GM21526 (cell line): ENCODE measurements at regions not wholly inside any gene's neighbourhood (a gene's known extent, or its start where the extent isn't known, plus 50 kb on each side); places are given as distances from the start of the nearest gene placed in this dataset.

Experiments
- ATAC-seq: cut with Tn5 transposase; IDR thresholded peaks from one replicate; pipeline ENCODE4 v1.9.1; 2021; ENCODE audit warnings: moderate library complexity; ENCODE audit not compliant: unreplicated experiment, low FRiP score

GRCh38 chr3:152703245-152703890 is 131.6 kb upstream of the P2RY1 start:
- no peak for ATAC-seq

DNA sequence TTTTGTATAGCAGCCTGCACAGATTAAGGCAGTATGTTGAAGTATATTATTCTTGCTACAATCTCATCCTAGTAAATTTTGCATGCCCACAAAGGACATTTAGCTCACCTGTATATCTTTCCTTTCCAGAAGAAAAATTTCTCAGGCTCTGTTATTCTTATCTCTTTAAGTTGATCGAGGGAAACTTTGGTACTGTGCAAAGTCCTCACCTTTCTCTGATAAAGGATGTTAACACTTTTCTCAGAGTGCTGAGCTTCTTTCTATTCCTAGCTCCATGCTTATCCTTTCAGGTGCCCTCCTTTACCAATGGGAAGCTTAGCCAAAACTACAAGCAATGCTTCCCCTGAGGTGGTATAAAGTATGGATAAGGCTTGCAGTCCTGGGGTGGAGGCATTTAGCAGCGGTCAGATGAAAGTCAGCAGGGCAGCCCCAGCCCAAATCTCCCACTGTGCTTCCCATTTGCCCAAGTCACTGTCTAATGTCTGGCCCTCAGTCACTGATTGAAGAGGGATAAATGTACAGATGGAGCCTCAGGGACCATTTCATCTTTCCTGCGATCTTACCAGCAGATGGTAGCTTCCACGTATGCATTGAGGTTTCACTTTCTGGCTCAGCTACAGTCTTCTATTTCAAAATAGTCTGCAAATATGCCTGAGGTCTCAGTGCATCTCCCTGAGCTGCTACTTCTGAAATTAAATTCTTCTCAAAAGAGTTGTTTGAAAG is 127.8 kb upstream of the P2RY1 start:
- ATAC-seq: no peak

GRCh38 chr3:152709659-152710058 is 125.3 kb upstream of the P2RY1 start:
- no peak for ATAC-seq

DNA sequence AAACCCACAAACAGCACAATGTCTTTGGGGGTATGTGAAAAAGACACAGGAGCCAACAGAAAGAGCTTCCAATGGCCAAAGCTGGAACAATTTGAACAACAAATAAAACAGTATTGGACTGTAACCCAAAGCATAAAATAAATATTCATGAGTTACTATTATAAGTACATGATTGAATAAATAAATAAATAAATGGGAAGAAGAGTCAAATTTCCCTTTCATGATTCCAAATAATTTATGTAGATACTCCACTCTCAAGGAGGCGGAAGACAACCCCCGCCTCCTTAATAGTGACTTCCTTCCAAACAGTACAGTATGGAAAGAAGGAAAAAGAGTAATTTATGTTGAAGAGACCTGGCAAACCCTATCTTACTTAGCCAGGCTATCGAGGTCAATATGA is 124.4 kb upstream of the P2RY1 start:
- no peak for ATAC-seq

DNA sequence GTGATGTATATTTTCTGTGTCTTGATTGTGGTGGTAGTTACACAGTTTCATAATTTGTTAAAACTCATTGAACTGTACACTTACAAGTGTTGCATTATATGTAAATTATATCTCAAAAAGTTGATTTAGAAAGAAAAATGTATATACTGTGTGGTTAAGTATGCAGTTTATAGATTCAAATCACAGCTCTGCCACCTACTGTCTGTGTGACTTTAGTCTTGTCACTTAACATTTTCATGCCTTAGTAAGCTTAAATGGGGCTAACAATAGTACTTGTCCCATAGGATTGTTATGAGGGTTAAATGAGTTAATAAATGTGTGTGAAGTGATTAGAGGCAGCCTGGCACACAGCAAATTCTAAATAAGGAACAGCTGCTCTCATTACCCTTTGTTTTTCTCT is 120.9 kb upstream of the P2RY1 start:
- no peak for ATAC-seq

- no peak for ATAC-seq
Measured at GRCh38 chr3:152714507-152714906, 120.4 kb upstream of the P2RY1 start.

DNA sequence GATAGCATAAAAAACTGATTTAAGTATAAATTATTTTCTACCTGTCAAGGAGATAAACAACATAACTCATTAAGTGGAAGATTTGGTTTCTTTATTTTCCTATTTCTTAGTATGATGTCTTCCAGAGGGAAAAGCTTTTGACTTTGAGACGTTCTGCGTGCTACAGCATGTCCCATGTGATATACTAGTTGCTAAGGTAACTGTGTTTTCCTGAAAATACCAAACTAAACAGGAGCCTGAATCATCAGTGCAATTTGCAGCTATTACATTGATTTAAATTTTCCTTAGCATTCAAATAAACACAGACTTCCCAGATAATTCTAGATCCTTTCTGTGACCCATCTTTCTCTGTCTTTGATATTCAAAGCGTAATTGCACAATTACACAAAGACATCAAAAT is 117.7 kb upstream of the P2RY1 start:
- ATAC-seq: no peak

GRCh38 chr3:152718810-152719209 is 116.1 kb upstream of the P2RY1 start:
- ATAC-seq: no peak

DNA sequence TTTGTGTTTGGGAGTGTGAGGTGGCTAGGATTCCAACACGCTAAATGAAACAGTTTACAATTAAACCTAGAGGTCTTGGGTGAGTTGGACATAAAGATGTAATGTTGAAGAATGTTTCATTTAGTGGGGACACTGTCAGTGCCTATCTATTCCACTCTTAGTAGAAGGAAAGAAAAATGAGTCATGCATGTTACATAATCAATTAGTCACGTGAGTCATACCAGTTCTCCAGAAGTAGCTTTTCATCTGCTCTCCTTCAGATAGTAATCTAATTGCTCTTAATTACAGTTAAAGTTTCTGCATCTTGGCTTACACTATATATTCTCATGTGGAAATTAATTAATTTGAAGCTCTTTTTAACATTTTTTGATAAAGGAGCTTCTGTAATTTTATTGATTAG is 115.7 kb upstream of the P2RY1 start:
- ATAC-seq: no peak

- no peak for ATAC-seq
Measured at GRCh38 chr3:152720951-152721718, 113.8 kb upstream of the P2RY1 start.

DNA sequence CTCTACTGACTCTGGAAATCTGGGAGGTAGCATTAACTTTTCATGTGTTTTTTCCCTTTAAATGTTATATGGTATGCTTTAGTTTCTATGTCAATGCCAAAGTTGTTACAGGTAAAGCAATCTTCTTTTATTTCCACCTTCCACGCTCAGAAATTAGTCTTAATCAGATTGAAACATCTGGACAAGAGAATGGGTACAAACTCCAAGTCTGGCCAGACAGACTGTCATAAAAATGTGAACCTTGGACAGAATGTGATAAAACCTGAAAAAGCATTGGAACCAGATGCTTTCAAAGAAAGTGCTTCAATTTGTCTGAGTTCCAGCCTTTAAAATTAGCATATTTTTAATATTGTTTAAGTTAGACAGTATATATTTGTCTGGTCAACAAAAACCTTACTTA is 110.7 kb upstream of the P2RY1 start:
- ATAC-seq: no peak

- ATAC-seq: no peak
Measured at GRCh38 chr3:152728231-152728980, 106.5 kb upstream of the P2RY1 start.

- ATAC-seq: no peak
Measured at GRCh38 chr3:152729906-152730305, 105.0 kb upstream of the P2RY1 start.

GRCh38 chr3:152731511-152731910 is 103.4 kb upstream of the P2RY1 start:
- no peak for ATAC-seq

DNA sequence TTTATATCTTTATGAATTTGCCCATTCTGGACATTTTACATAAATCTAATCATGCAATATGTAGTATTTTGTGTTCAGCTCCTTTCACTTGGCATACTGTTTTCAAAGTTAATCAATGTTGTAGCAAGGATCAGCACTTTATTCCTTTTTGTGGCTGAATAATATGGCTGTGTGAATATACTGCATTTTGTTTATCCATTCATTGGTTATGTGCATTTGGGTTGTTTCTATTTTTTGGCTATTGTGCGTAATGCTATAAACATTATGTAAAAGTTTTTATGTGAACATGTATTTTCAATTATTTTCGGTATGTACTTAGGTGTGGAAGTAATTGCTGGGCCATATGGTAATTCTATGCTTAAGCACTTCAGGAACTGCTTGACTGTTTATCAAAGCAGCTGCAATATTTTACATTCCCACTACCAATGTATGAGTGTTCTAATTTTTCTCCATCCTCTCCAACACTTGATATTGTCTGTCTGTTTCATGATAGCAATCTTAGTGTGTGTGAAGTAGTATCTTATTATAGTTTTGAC is 101.3 kb upstream of the P2RY1 start:
- ATAC-seq: no peak

DNA sequence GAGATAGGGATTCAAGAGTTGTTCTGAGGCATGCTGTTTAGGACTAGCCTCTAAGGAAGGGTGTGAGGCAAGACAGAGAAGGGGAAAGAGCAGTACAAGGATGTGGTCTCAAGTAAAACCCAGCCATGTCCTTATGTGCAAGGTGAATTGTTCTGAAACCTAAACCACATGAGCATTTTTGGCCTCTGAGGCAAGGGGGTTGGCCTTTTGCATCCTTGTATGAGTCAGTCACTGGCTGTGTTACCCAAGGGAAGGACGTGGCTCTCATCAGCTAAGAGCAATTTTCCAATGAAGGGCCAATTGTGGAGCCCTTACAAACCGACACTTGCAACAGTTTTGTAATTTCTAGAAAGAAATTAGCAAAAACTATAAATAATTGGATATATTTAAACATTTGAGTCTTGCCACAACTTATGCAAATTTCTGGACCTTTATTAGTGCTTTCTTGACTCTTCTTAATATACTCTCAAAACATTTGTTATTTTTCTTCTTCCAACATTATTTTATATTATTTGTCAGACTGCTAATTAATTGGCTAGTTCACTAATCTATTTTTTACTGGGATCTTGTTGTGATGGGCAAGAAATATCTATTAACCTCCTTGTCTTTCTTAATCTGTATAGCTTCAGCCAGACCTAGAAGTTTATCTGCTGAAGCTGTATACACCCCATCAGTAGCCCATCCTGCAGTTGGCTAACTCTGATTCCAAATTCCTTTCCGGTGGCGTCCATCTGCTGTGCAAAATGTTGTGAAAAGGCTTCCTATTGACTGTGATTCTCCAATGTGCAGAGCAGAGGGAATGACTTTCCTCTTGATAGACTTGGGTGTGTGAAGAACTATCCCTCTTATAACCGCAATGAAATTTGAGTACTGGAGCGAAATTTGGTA is 97.7 kb upstream of the P2RY1 start:
- peak; percentile 99 for ATAC-seq

DNA sequence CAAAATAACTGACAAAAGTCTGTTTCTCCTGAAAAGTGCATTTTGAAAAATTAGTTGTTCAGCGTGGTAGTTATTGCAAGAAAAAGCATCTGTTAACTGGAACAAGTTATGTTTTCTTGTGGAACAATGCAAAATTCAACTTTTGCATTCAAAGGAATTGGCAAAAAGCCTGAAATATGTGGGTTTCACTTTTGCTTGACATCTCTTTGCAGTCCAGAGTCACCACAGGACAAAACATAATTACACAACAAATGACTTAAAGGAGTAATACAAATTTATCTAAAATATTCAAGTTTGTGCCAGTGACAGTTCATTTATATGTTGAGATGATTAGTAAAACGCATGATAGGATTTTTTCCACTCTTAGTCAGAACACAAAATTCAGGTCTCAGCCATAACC is 96.3 kb upstream of the P2RY1 start:
- no peak for ATAC-seq

DNA sequence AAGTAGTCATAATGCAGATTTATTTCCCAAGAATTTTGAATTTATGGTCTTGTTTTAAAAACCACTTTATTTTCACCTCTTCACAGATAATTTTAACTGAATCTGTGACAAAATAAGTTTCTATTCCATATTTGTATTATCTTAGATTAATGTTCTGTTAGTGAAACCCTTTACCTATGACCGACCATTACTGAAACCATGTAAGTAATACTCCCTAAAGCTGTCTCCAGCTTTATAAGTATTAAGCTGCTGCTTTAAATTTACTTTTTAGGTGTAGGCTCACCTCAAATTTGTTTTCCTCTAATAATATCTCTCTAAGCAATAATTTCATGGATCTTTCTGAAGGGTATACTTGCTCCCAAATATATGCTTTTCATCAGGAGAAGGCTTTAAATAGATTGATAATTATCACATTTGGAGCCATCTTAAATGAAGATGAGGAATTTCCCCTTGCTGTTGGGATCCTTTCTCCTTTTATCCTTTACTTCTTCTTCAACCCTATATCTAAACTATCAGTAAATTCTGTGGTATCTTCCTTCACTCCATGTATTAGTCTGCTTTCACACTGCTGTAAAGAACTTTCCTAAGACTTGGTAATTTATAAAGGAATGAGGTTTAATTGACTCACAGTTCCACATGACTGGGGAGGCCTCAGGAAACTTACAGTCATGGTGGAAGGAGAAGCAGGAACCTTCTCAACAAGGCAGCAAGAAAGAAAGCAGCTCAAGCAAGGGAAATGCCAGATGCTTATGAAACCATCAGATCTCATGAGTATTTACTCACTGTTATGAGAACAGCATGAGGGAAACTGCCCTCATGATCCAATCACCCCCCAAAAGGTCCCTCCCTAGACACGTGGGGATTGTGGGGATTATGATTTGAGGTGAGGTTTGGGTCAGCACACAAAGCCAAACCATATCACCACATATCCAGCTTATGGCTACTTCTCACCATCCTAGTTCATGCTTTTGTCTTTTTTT is 92.3 kb upstream of the P2RY1 start:
- no peak for ATAC-seq

DNA sequence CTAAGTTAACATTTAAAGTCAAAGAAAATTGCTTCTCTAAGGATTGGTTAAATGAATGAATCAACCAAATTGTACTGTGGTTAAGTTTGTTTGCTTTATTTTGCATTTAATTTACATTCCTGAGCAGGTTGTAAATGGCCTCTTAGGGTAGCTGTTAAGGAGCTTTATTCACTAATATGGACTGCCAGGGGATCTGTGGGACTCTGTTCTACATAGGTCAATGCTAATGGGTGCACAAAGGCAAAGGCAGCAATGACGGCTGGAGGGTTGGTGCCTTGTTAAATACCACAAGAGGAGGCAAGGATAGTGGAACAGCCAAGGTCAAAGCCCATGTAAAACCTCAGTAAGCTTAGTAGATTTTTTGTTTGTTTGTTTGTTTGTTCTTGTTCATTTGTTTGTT is 89.3 kb upstream of the P2RY1 start:
- no peak for ATAC-seq
